GM12878 (cell line): ENCODE measurements at regions not wholly inside any gene's neighbourhood (a gene's known extent, or its start where the extent isn't known, plus 50 kb on each side); places are given as distances from the start of the nearest gene placed in this dataset.

ENCODE experiments used
- CBFB ChIP-seq: IDR thresholded peaks from 2 replicates; pipeline ENCODE4 v1.6.1; 2016; ENCODE audit warnings: antibody characterized with exemption, low read depth
- JUND ChIP-seq: IDR thresholded peaks from 2 replicates; pipeline ENCODE4 v1.6.1; 2012; ENCODE audit warnings: low read depth, mild to moderate bottlenecking, low read length, improper control_type of control experiment, moderate library complexity
- RAD21 ChIP-seq: IDR thresholded peaks from 2 replicates; pipeline ENCODE4 v1.6.1; 2011; ENCODE audit warnings: mild to moderate bottlenecking, low read depth, low read length, moderate library complexity; ENCODE audit not compliant: insufficient read depth
- SUZ12 ChIP-seq: fragments of 200-600 bp; sonication (generic); IDR thresholded peaks from one replicate; pipeline ENCODE4 v1.6.1; 2018; ENCODE audit warnings: antibody characterized with exemption, mild to moderate bottlenecking; ENCODE audit not compliant: unreplicated experiment
- YBX1 ChIP-seq: fragments of 450-650 bp; IDR thresholded peaks from 2 replicates; pipeline ENCODE4 v1.6.1; 2016; ENCODE audit warnings: antibody characterized with exemption
- ZNF274 ChIP-seq: IDR thresholded peaks from one replicate; pipeline ENCODE4 v1.8.0; 2011; ENCODE audit not compliant: insufficient read length, insufficient read depth
- TF ChIP-seq, protein P1 (sequence below), 3 experiments: IDR thresholded peaks in 2 of 3; conservative IDR thresholded peaks in 1 of 3; 2 replicates each; pipeline ENCODE4 v1.5.1; 2011; ENCODE audit warnings: low read depth in 3 of 3, low read length in 3 of 3, mild to moderate bottlenecking in 3 of 3, control low read depth in 2 of 3, moderate library complexity in 2 of 3, inconsistent platforms in 1 of 3, mixed read lengths in 1 of 3; ENCODE audit not compliant: control insufficient read depth in 2 of 3, insufficient read depth in 1 of 3; ENCODE audit errors: extremely low read depth in 1 of 3
- TF ChIP-seq, protein P2 (sequence below): IDR thresholded peaks from 2 replicates; pipeline ENCODE4 v1.6.1; 2012; ENCODE audit warnings: mild to moderate bottlenecking, low read depth, low read length

DNA sequence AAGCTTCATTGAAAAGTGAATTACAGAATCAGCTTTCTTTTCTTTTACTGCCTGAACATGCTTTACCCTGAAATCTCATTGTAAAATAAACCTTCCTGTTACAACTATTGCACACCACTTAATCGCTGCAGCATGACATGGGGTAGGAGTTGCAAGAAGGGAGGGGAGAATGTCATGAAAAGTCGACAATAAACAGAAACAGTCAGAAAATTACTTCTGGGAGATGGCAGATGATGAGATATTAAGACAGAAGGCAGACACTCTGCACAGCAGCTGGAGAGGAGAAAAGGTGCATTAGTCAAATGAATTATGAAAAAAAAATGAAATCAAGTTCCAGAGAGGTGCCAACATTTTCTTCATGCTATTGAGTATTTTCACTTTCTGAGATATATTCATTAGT lies 287.7 kb downstream of the PCDH7 start:
- TF ChIP-seq, protein P1, sequence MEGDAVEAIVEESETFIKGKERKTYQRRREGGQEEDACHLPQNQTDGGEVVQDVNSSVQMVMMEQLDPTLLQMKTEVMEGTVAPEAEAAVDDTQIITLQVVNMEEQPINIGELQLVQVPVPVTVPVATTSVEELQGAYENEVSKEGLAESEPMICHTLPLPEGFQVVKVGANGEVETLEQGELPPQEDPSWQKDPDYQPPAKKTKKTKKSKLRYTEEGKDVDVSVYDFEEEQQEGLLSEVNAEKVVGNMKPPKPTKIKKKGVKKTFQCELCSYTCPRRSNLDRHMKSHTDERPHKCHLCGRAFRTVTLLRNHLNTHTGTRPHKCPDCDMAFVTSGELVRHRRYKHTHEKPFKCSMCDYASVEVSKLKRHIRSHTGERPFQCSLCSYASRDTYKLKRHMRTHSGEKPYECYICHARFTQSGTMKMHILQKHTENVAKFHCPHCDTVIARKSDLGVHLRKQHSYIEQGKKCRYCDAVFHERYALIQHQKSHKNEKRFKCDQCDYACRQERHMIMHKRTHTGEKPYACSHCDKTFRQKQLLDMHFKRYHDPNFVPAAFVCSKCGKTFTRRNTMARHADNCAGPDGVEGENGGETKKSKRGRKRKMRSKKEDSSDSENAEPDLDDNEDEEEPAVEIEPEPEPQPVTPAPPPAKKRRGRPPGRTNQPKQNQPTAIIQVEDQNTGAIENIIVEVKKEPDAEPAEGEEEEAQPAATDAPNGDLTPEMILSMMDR (IDR thresholded peaks at IDR 0.05 in 2 of 3, conservative IDR thresholded peaks at IDR 0.05 in 1 of 3; ENCODE audit: control insufficient read depth in 2 of 3, extremely low read depth in 1 of 3, insufficient read depth in 1 of 3, low read depth in 3 of 3, low read length in 3 of 3), result no peak
- TF ChIP-seq JUND (no peak), YBX1 (no peak), SUZ12 (no peak), ZNF274 (no peak), CBFB (no peak), RAD21 (no peak)
- TF ChIP-seq, protein P2, sequence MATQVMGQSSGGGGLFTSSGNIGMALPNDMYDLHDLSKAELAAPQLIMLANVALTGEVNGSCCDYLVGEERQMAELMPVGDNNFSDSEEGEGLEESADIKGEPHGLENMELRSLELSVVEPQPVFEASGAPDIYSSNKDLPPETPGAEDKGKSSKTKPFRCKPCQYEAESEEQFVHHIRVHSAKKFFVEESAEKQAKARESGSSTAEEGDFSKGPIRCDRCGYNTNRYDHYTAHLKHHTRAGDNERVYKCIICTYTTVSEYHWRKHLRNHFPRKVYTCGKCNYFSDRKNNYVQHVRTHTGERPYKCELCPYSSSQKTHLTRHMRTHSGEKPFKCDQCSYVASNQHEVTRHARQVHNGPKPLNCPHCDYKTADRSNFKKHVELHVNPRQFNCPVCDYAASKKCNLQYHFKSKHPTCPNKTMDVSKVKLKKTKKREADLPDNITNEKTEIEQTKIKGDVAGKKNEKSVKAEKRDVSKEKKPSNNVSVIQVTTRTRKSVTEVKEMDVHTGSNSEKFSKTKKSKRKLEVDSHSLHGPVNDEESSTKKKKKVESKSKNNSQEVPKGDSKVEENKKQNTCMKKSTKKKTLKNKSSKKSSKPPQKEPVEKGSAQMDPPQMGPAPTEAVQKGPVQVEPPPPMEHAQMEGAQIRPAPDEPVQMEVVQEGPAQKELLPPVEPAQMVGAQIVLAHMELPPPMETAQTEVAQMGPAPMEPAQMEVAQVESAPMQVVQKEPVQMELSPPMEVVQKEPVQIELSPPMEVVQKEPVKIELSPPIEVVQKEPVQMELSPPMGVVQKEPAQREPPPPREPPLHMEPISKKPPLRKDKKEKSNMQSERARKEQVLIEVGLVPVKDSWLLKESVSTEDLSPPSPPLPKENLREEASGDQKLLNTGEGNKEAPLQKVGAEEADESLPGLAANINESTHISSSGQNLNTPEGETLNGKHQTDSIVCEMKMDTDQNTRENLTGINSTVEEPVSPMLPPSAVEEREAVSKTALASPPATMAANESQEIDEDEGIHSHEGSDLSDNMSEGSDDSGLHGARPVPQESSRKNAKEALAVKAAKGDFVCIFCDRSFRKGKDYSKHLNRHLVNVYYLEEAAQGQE, result no peak
